ENCODE measurements at regions not wholly inside any gene's neighbourhood (a gene's known extent, or its start where the extent isn't known, plus 50 kb on each side); places are given as distances from the start of the nearest gene placed in this dataset.

GRCh38 chr14:71212683-71213107 is 305.4 kb downstream of the PCNX1 start:
- Histone ChIP-seq H3K4me3 (ENCODE audit: low read length in 2 of 2) (no peak overlapping the region), H3K9me3 (ENCODE audit: control insufficient read depth in 1 of 2, low read length in 2 of 2) (no peaks in the 10 kb centered on the region), H3K36me3 (ENCODE audit: insufficient read depth, low read length) (no peaks in the 10 kb centered on the region), H3K27me3 (ENCODE audit: insufficient read depth, low read length) (no peaks in the 10 kb centered on the region), H3K27ac (ENCODE audit: low read depth, low read length) (no peak overlapping the region), H3K4me1 (ENCODE audit: insufficient read depth, low read length) (no peaks in the 10 kb centered on the region)
- Mint-ChIP-seq H3K9me3 (peaks cover 0 to 6% (median under 1%) of the 10 kb centered on the region in 8 donors), H3K36me3 (peaks cover 0 to under 1% of the 10 kb centered on the region in 2 donors), H3K4me3 (no peak overlapping the region), H3K27me3 (peaks cover 0 to 2% of the 10 kb centered on the region in 2 donors), H3K27ac (peak overlapping the region in 1 of 7 donors; percentile 77), H3K4me1 (no peaks in the 10 kb centered on the region)
- no peak for DNase-seq
- intact Hi-C loops (cut with micrococcal nuclease): no loop called here
- ChIA-PET CTCF (ENCODE audit: partially characterized antibody) (no interaction called here), POLR2A (ENCODE audit: partially characterized antibody) (no interaction called here)

GRCh38 chr14:71214241-71214640 is 307.0 kb downstream of the PCNX1 start:
- Histone ChIP-seq H3K9me3 (ENCODE audit: control insufficient read depth in 1 of 2, low read length in 2 of 2) (no peaks in the 10 kb centered on the region), H3K27ac (ENCODE audit: low read depth, low read length) (no peak overlapping the region), H3K4me3 (ENCODE audit: low read length in 2 of 2) (no peak overlapping the region), H3K36me3 (ENCODE audit: insufficient read depth, low read length) (no peaks in the 10 kb centered on the region), H3K27me3 (ENCODE audit: insufficient read depth, low read length) (no peaks in the 10 kb centered on the region), H3K4me1 (ENCODE audit: insufficient read depth, low read length) (no peaks in the 10 kb centered on the region)
- no peak for DNase-seq
- CTCF ChIA-PET (ENCODE audit: partially characterized antibody): no interaction called here
- Mint-ChIP-seq H3K4me3 (no peak overlapping the region), H3K27ac (no peak overlapping the region), H3K4me1 (no peaks in the 10 kb centered on the region), H3K36me3 (peaks cover 0 to 5% of the 10 kb centered on the region in 2 donors), H3K27me3 (peaks cover 0 to 2% of the 10 kb centered on the region in 2 donors), H3K9me3 (peaks cover 0 to 10% (median 2%) of the 10 kb centered on the region in 8 donors)
- POLR2A ChIA-PET (ENCODE audit: partially characterized antibody): no interaction called here
- intact Hi-C loops (cut with micrococcal nuclease): no loop called here

GRCh38 chr14:71220462-71220861 is 313.2 kb downstream of the PCNX1 start:
- CTCF ChIA-PET (ENCODE audit: partially characterized antibody): no interaction called here
- POLR2A ChIA-PET (ENCODE audit: partially characterized antibody): no interaction called here
- H3K9me3 ChIP-seq (ENCODE audit: control insufficient read depth in 1 of 2, low read length in 2 of 2): no peaks in the 10 kb centered on the region

GRCh38 chr14:71221119-71221518 is 313.9 kb downstream of the PCNX1 start:
- intact Hi-C loops (cut with micrococcal nuclease): no loop called here
- CTCF ChIA-PET (ENCODE audit: partially characterized antibody): no interaction called here

More at GRCh38 chr14:71220462-71220861, 313.2 kb downstream of the PCNX1 start:
- Mint-ChIP-seq H3K27ac (no peak overlapping the region), H3K9me3 (peaks cover 0 to 10% (median 3%) of the 10 kb centered on the region in 8 donors), H3K4me3 (no peak overlapping the region), H3K36me3 (peaks cover 0 to 5% of the 10 kb centered on the region in 2 donors), H3K4me1 (no peaks in the 10 kb centered on the region), H3K27me3 (no peaks in the 10 kb centered on the region)
- no peak overlapping the region for H3K27ac ChIP-seq (ENCODE audit: low read depth, low read length)
- intact Hi-C loops (cut with micrococcal nuclease): no loop called here
- no peak overlapping the region for H3K4me3 ChIP-seq (ENCODE audit: low read length in 2 of 2)
- no peak for DNase-seq
- no peaks in the 10 kb centered on the region for H3K36me3 ChIP-seq (ENCODE audit: insufficient read depth, low read length)
- no peaks in the 10 kb centered on the region for H3K4me1 ChIP-seq (ENCODE audit: insufficient read depth, low read length)
- no peaks in the 10 kb centered on the region for H3K27me3 ChIP-seq (ENCODE audit: insufficient read depth, low read length)

GRCh38 chr14:71225113-71225512 is 317.9 kb downstream of the PCNX1 start:
- Mint-ChIP-seq H3K4me3 (no peak overlapping the region), H3K9me3 (peaks cover 0 to 3% (median 0%) of the 10 kb centered on the region in 8 donors), H3K27ac (no peak overlapping the region), H3K36me3 (no peaks in the 10 kb centered on the region), H3K4me1 (no peaks in the 10 kb centered on the region), H3K27me3 (no peaks in the 10 kb centered on the region)
- ChIA-PET POLR2A (ENCODE audit: partially characterized antibody) (no interaction called here), CTCF (ENCODE audit: partially characterized antibody) (no interaction called here)
- no peak overlapping the region for H3K27ac ChIP-seq (ENCODE audit: low read depth, low read length)
- intact Hi-C loops (cut with micrococcal nuclease): no loop called here
- DNase-seq: no peak
- no peaks in the 10 kb centered on the region for H3K4me1 ChIP-seq (ENCODE audit: insufficient read depth, low read length)
- no peaks in the 10 kb centered on the region for H3K9me3 ChIP-seq (ENCODE audit: control insufficient read depth in 1 of 2, low read length in 2 of 2)
- no peak overlapping the region for H3K4me3 ChIP-seq (ENCODE audit: low read length in 2 of 2)
- H3K27me3 ChIP-seq (ENCODE audit: insufficient read depth, low read length): no peaks in the 10 kb centered on the region
- H3K36me3 ChIP-seq (ENCODE audit: insufficient read depth, low read length): no peaks in the 10 kb centered on the region

More at GRCh38 chr14:71221119-71221518, 313.9 kb downstream of the PCNX1 start:
- no peak overlapping the region for H3K4me3 Mint-ChIP-seq
- H3K4me3 ChIP-seq (ENCODE audit: low read length in 2 of 2): no peak overlapping the region
- POLR2A ChIA-PET (ENCODE audit: partially characterized antibody): no interaction called here
- H3K27ac Mint-ChIP-seq: no peak overlapping the region
- no peak overlapping the region for H3K27ac ChIP-seq (ENCODE audit: low read depth, low read length)
- no peaks in the 10 kb centered on the region for H3K4me1 ChIP-seq (ENCODE audit: insufficient read depth, low read length)
- no peaks in the 10 kb centered on the region for H3K27me3 Mint-ChIP-seq
- DNase-seq: no peak
- no peaks in the 10 kb centered on the region for H3K27me3 ChIP-seq (ENCODE audit: insufficient read depth, low read length)
- H3K9me3 Mint-ChIP-seq: peaks cover 0 to 10% (median 3%) of the 10 kb centered on the region in 8 donors
- no peaks in the 10 kb centered on the region for H3K4me1 Mint-ChIP-seq
- no peaks in the 10 kb centered on the region for H3K36me3 ChIP-seq (ENCODE audit: insufficient read depth, low read length)
- H3K36me3 Mint-ChIP-seq: peaks cover 0 to 5% of the 10 kb centered on the region in 2 donors
- H3K9me3 ChIP-seq (ENCODE audit: control insufficient read depth in 1 of 2, low read length in 2 of 2): no peaks in the 10 kb centered on the region

- no peak for DNase-seq
- intact Hi-C loops (cut with micrococcal nuclease): no loop called here
- H3K9me3 ChIP-seq (ENCODE audit: control insufficient read depth in 1 of 2, low read length in 2 of 2): no peaks in the 10 kb centered on the region
- POLR2A ChIA-PET (ENCODE audit: partially characterized antibody): no interaction called here
- no peaks in the 10 kb centered on the region for H3K27me3 ChIP-seq (ENCODE audit: insufficient read depth, low read length)
- Mint-ChIP-seq H3K36me3 (no peaks in the 10 kb centered on the region), H3K4me1 (peaks cover 0 to 2% (median 0%) of the 10 kb centered on the region in 4 donors), H3K4me3 (no peak overlapping the region), H3K27me3 (no peaks in the 10 kb centered on the region), H3K9me3 (no peaks in the 10 kb centered on the region), H3K27ac (peak overlapping the region in 1 of 7 donors; percentile 6)
- CTCF ChIA-PET (ENCODE audit: partially characterized antibody): no interaction called here
- H3K27ac ChIP-seq (ENCODE audit: low read depth, low read length): no peak overlapping the region
- no peak overlapping the region for H3K4me3 ChIP-seq (ENCODE audit: low read length in 2 of 2)
- H3K36me3 ChIP-seq (ENCODE audit: insufficient read depth, low read length): no peaks in the 10 kb centered on the region
- no peaks in the 10 kb centered on the region for H3K4me1 ChIP-seq (ENCODE audit: insufficient read depth, low read length)
Measured at GRCh38 chr14:71228711-71229110, 321.5 kb downstream of the PCNX1 start.

- H3K9me3 Mint-ChIP-seq: no peaks in the 10 kb centered on the region
- H3K4me3 Mint-ChIP-seq: no peak overlapping the region
- Histone ChIP-seq H3K27me3 (ENCODE audit: insufficient read depth, low read length) (no peaks in the 10 kb centered on the region), H3K36me3 (ENCODE audit: insufficient read depth, low read length) (no peaks in the 10 kb centered on the region), H3K4me1 (ENCODE audit: insufficient read depth, low read length) (no peaks in the 10 kb centered on the region), H3K9me3 (ENCODE audit: control insufficient read depth in 1 of 2, low read length in 2 of 2) (no peaks in the 10 kb centered on the region), H3K4me3 (ENCODE audit: low read length in 2 of 2) (no peak overlapping the region), H3K27ac (ENCODE audit: low read depth, low read length) (no peak overlapping the region)
- ChIA-PET POLR2A (ENCODE audit: partially characterized antibody) (no interaction called here), CTCF (ENCODE audit: partially characterized antibody) (no interaction called here)
- H3K27me3 Mint-ChIP-seq: no peaks in the 10 kb centered on the region
- peaks cover 0 to 2% (median 0%) of the 10 kb centered on the region in 4 donors for H3K4me1 Mint-ChIP-seq
- no peak for DNase-seq
- intact Hi-C loops (cut with micrococcal nuclease): no loop called here
- H3K27ac Mint-ChIP-seq: no peak overlapping the region
- H3K36me3 Mint-ChIP-seq: no peaks in the 10 kb centered on the region
Measured at GRCh38 chr14:71229875-71230274, 322.6 kb downstream of the PCNX1 start.

GRCh38 chr14:71230897-71231296 is 323.6 kb downstream of the PCNX1 start:
- H3K27ac Mint-ChIP-seq: no peak overlapping the region
- H3K27me3 Mint-ChIP-seq: no peaks in the 10 kb centered on the region
- Histone ChIP-seq H3K4me3 (ENCODE audit: low read length in 2 of 2) (no peak overlapping the region), H3K27me3 (ENCODE audit: insufficient read depth, low read length) (no peaks in the 10 kb centered on the region), H3K27ac (ENCODE audit: low read depth, low read length) (no peak overlapping the region), H3K4me1 (ENCODE audit: insufficient read depth, low read length) (no peaks in the 10 kb centered on the region), H3K36me3 (ENCODE audit: insufficient read depth, low read length) (no peaks in the 10 kb centered on the region), H3K9me3 (ENCODE audit: control insufficient read depth in 1 of 2, low read length in 2 of 2) (no peaks in the 10 kb centered on the region)
- CTCF ChIA-PET (ENCODE audit: partially characterized antibody): no interaction called here
- no peak overlapping the region for H3K4me3 Mint-ChIP-seq
- H3K36me3 Mint-ChIP-seq: no peaks in the 10 kb centered on the region
- POLR2A ChIA-PET (ENCODE audit: partially characterized antibody): no interaction called here
- no peak for DNase-seq
- intact Hi-C loops (cut with micrococcal nuclease): no loop called here
- H3K4me1 Mint-ChIP-seq: peaks cover 0 to 2% (median 0%) of the 10 kb centered on the region in 4 donors
- H3K9me3 Mint-ChIP-seq: no peaks in the 10 kb centered on the region

Data from CD4-positive, alpha-beta memory T cell (primary cell).